IMR-90 (cell line): ENCODE measurements at regions not wholly inside any gene's neighbourhood (a gene's known extent, or its start where the extent isn't known, plus 50 kb on each side); places are given as distances from the start of the nearest gene placed in this dataset.

Experiments used
- ATAC-seq: fragments of 200-7000 bp; cut with Tn5 transposase; 2 replicates; pipeline ENCODE4 v1.9.1; 2020; ENCODE audit warnings: low read depth, mild to moderate bottlenecking, moderate library complexity
- BruUV-seq: library from RNA; stranded (reverse); fragments of 400-500 nt; replicated peaks from 2 replicates; lab custom pipeline; 2021; lab: Mats Ljungman, UMichigan
- CTCF ChIA-PET: fragments of 300-600 bp; formaldehyde crosslinking; extraction: SDS; loops from one replicate; lab custom pipeline; 2021; ENCODE audit warnings: antibody characterized with exemption; lab: Yijun Ruan, JAX
- POLR2A ChIA-PET: fragments of 300-600 bp; sonication (Branson Sonifier 250); formaldehyde crosslinking; loops from one replicate; lab custom pipeline; 2022; ENCODE audit warnings: antibody characterized with exemption; ENCODE audit not compliant: unreplicated experiment; lab: Charles Lee
- DNase-seq: peaks from one replicate; pipeline ENCODE4 v3.0.0; 2013
- H2AFZ ChIP-seq: replicated peaks from 2 replicates; pipeline ENCODE3; 2013; ENCODE audit warnings: low read length, mild to moderate bottlenecking; ENCODE audit not compliant: poor library complexity
- H2AK5ac ChIP-seq: 2 replicates; pipeline ENCODE4 v1.6.1; 2013; ENCODE audit warnings: low read depth, low read length, inconsistent platforms
- H2AK9ac ChIP-seq: replicated peaks from 2 replicates; pipeline ENCODE3; 2013; ENCODE audit warnings: mild to moderate bottlenecking, low read depth, low read length, moderate library complexity; ENCODE audit not compliant: poor library complexity
- H2BK120ac ChIP-seq: 2 replicates; pipeline ENCODE4 v1.6.1; 2013; ENCODE audit warnings: low read depth, low read length, inconsistent platforms
- H2BK15ac ChIP-seq: 3 replicates; pipeline ENCODE4 v1.6.1; 2013; ENCODE audit warnings: low read depth, low read length, inconsistent platforms
- H2BK20ac ChIP-seq: 2 replicates; pipeline ENCODE4 v1.6.1; 2013; ENCODE audit warnings: low read depth, mild to moderate bottlenecking, inconsistent platforms, low read length, moderate library complexity
- H2BK5ac ChIP-seq: 2 replicates; pipeline ENCODE4 v1.6.1; 2013; ENCODE audit warnings: mild to moderate bottlenecking, low read depth, low read length, inconsistent platforms; ENCODE audit not compliant: poor library complexity, severe bottlenecking
- H3K14ac ChIP-seq: replicated peaks from 2 replicates; pipeline ENCODE4 v1.6.1; 2013; ENCODE audit warnings: low read depth, low read length, inconsistent platforms
- H3K18ac ChIP-seq: 2 replicates; pipeline ENCODE4 v1.6.1; 2013; ENCODE audit warnings: low read depth, low read length, control low read depth
- H3K23ac ChIP-seq: 2 replicates; pipeline ENCODE4 v1.6.1; 2013; ENCODE audit warnings: low read depth, low read length, inconsistent platforms
- H3K27ac ChIP-seq: 2 replicates; pipeline ENCODE4 v1.5.1; 2013; ENCODE audit warnings: mild to moderate bottlenecking, control low read depth, low read length; ENCODE audit not compliant: insufficient read depth
- H3K27me3 ChIP-seq: 2 replicates; pipeline ENCODE4 v1.6.1; 2013; ENCODE audit warnings: low read length; ENCODE audit not compliant: control insufficient read depth, insufficient read depth
- H3K36me3 ChIP-seq: 2 replicates; pipeline ENCODE4 v1.6.1; 2013; ENCODE audit warnings: low read length, mixed read lengths; ENCODE audit not compliant: control insufficient read depth, insufficient read depth
- H3K4ac ChIP-seq: 2 replicates; pipeline ENCODE4 v1.6.1; 2013; ENCODE audit warnings: low read depth, low read length, inconsistent platforms
- H3K4me1 ChIP-seq: 2 replicates; pipeline ENCODE4 v1.6.1; 2013; ENCODE audit warnings: low read length, mixed read lengths; ENCODE audit not compliant: control insufficient read depth, insufficient read depth
- H3K4me2 ChIP-seq: 2 replicates; pipeline ENCODE4 v1.6.1; 2013; ENCODE audit warnings: low read depth, mild to moderate bottlenecking, control low read depth, low read length, moderate library complexity
- H3K4me3 ChIP-seq: 2 replicates; pipeline ENCODE4 v1.5.1; 2013; ENCODE audit warnings: low read depth, mild to moderate bottlenecking, control low read depth, low read length, moderate library complexity; ENCODE audit not compliant: insufficient read depth
- H3K56ac ChIP-seq: 2 replicates; pipeline ENCODE4 v1.6.1; 2013; ENCODE audit warnings: low read length, inconsistent platforms; ENCODE audit not compliant: insufficient read depth; ENCODE audit errors: extremely low read depth
- H3K79me1 ChIP-seq, 2 experiments: 2 replicates each; pipeline ENCODE4 v1.6.1; 2013; ENCODE audit warnings: low read length in 2 of 2, inconsistent platforms in 1 of 2, low read depth in 1 of 2
- H3K9ac ChIP-seq: 2 replicates; pipeline ENCODE4 v1.6.1; 2013; ENCODE audit warnings: low read depth, low read length, control low read depth
- H3K9me1 ChIP-seq: 2 replicates; pipeline ENCODE4 v1.6.1; 2013; ENCODE audit warnings: low read length, inconsistent platforms; ENCODE audit not compliant: insufficient read depth
- H3K9me3 ChIP-seq: 2 replicates; pipeline ENCODE4 v1.6.1; 2013; ENCODE audit warnings: low read length; ENCODE audit not compliant: control insufficient read depth, insufficient read depth
- H4K20me1 ChIP-seq: 2 replicates; pipeline ENCODE4 v1.6.1; 2013; ENCODE audit warnings: low read length, inconsistent platforms; ENCODE audit not compliant: insufficient read depth
- H4K5ac ChIP-seq: 2 replicates; pipeline ENCODE4 v1.6.1; 2013; ENCODE audit warnings: mild to moderate bottlenecking, low read depth, low read length, control low read depth
- H4K8ac ChIP-seq, 2 experiments: 2 replicates each; pipeline ENCODE4 v1.6.1; 2013; ENCODE audit warnings: low read depth in 2 of 2, low read length in 2 of 2, control low read depth in 1 of 2, inconsistent platforms in 1 of 2
- H4K91ac ChIP-seq: 2 replicates; pipeline ENCODE4 v1.6.1; 2013; ENCODE audit warnings: low read depth, low read length, inconsistent platforms; ENCODE audit not compliant: insufficient read depth
- CHD1 ChIP-seq: IDR thresholded peaks from 2 replicates; pipeline ENCODE4 v1.6.1; 2012; ENCODE audit warnings: low read depth, low read length, improper control_type of control experiment
- POLR2A ChIP-seq: IDR thresholded peaks from 2 replicates; pipeline ENCODE4 v1.6.1; 2012; ENCODE audit warnings: mild to moderate bottlenecking, low read depth, low read length
- RCOR1 ChIP-seq: IDR thresholded peaks from 2 replicates; pipeline ENCODE4 v1.6.1; 2012; ENCODE audit warnings: mild to moderate bottlenecking, low read length, improper control_type of control experiment; ENCODE audit not compliant: insufficient replicate concordance
- SMC3 ChIP-seq: fragments of 150-350 bp; IDR thresholded peaks from 2 replicates; pipeline ENCODE4 v1.6.1; 2016; ENCODE audit warnings: low read depth, mild to moderate bottlenecking, antibody characterized with exemption, low read length, moderate library complexity
- WGBS, 2 experiments: methylation state at CpG; one replicate each; pipeline versions ENCODE4 v1.1.5 to v1.1.7; 2013; ENCODE audit warnings: missing lambda C conversion rate in 2 of 2; ENCODE audit not compliant: insufficient read length in 1 of 2; ENCODE audit errors: extremely low coverage in 2 of 2; 5-methylcytosine and 5-hydroxymethylcytosine counted together
- dilution Hi-C: fragments of 300-500 bp; cut with HindIII; formaldehyde crosslinking; loops from one replicate; pipeline ENCODE4 v1.14.3; 2018; ENCODE audit warnings: low sequenced_read_pairs; ENCODE audit not compliant: unreplicated experiment
- in situ Hi-C: fragments of 300-500 bp; cut with MboI; formaldehyde crosslinking; loops from 3 replicates; pipeline ENCODE4 v1.14.3; 2019; ENCODE audit warnings: low sequenced_read_pairs, inconsistent platforms, mixed read lengths
- intact Hi-C: fragments of 100-400 bp; cut with micrococcal nuclease; formaldehyde crosslinking; loops from 2 replicates; pipeline ENCODE4 v1.10.0; 2022

DNA sequence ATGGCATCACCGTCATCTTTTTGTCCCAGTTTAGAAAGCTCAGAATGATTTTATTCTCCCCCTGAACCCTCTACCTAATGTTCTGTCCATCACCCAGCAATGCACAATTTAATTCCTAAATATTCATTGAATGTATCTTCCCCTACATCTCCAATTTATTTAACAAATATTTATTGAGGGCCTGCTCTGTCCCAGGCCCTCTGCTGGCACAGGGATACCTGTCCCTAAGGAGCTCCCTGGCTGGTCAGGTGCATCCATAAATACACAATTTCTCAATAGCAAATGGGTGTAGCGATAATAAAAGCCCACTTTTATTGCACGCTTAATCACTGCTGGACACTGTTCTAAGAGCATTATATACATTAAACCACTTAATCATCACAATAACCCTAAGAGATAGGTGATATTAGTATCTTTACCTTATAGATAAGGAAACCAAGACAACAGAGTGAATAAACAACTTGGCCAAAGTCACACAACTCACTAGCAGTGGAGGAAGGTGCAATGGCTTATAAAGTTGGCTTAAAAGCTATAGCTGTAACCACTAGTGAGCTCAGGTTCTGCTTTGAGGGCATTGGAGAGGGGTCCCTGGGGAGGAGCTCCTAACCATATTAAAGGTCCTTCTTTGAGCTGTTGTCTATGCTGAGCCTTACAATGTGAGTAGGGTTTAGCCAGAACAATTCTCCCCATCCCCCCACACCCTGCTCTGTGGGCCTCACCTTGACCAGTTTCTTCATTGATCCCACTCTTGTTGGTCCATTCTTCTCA is 126.3 kb upstream of the JUN start:
- Histone ChIP-seq H2BK120ac (peak overlapping the region; percentile 72; the same call in 1 of the 2 replicates), H2BK20ac (peak overlapping the region; percentile 72), H3K14ac (peak overlapping the region; percentile 86; the same call in 1 of the 2 replicates), H2BK15ac (peak overlapping the region; percentile 71), H4K91ac (peak overlapping the region; percentile 24), H4K20me1 (no peaks in the 10 kb centered on the region), H3K9me1 (peaks cover 3% of the 10 kb centered on the region; the same call in 1 of the 2 replicates), H4K5ac (no peak overlapping the region), H3K56ac (peak overlapping the region; percentile 60), H4K8ac (peak overlapping the region; percentile 58 to 61; a peak in 3 of 4 replicates), H3K4me2 (no peak overlapping the region), H3K4ac (peak overlapping the region; percentile 59), H3K23ac (peak overlapping the region; percentile 34; the same call in 1 of the 2 replicates), H3K9ac (no peak overlapping the region), H3K27ac (no peak overlapping the region), H3K36me3 (no peaks in the 10 kb centered on the region), H2AFZ (no peak overlapping the region), H3K27me3 (no peaks in the 10 kb centered on the region), H3K4me1 (peaks cover 4% of the 10 kb centered on the region; the same call in 1 of the 2 replicates), H2BK5ac (peak overlapping the region; percentile 36), H3K79me1 (peaks cover 0 to 1% of the 10 kb centered on the region in 2 experiments; a peak in 1 of 4 replicates), H3K9me3 (no peaks in the 10 kb centered on the region), H2AK5ac (peak overlapping the region; percentile 70), H3K4me3 (no peak overlapping the region), H2AK9ac (peak overlapping the region; percentile 59), H3K18ac (peak overlapping the region; percentile 37)
- BruUV-seq: no TSS peak
- in situ Hi-C loops: loop anchor here (10.0 kb wide), 1 partner anchor 795 kb away; no protein-coding TSS in a partner anchor
- CTCF ChIA-PET: interaction anchor here (0.7 kb wide), 1 partner anchor 22 kb away, joined by 3 read pairs; no protein-coding TSS in a partner anchor
- TF ChIP-seq POLR2A: no peak
- TF ChIP-seq RCOR1: no peak
- TF ChIP-seq SMC3: no peak
- no peak for TF ChIP-seq CHD1
- no CpG with 5 or more reads among the region's 3 CpGs for WGBS, 2 experiments
- dilution Hi-C loops: no loop called here
- POLR2A ChIA-PET: no interaction called here
- ATAC-seq (no peak), DNase-seq (no peak)
- intact Hi-C loops: no loop called here
